DMS153 treated with DMSO at 0.1 percent for 48 hours (cell line): ENCODE measurements at regions not wholly inside any gene's neighbourhood (a gene's known extent, or its start where the extent isn't known, plus 50 kb on each side); places are given as distances from the start of the nearest gene placed in this dataset.
"Not testable (repeated sequence)": the region's sequence is repeated elsewhere in the genome, so short reads cannot be mapped to it uniquely, and the experiment has no call there.

ENCODE experiments used
- DNase-seq: peaks from one replicate; lab custom pipeline; 2025; ENCODE audit not compliant: unreplicated experiment; lab: John Stamatoyannopoulos, UW

DNA sequence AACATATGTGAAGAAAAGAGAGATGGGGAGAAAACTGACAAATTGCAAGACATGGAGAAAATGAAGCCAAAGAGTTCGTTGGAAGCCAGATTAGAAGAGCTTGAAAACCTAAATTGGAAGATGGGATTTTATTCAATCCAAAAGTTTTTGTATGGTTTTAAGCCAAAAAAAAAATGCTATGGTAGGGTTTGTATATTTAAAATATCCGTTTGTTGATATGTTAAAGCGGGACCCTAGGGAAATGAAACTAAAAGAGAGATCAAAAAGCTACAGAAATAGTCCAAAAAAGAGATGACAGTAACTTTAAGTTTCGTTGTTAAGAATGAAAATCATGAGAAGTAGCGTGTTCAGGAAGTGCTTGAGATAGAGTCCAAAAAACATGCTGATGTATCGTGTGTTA lies 617.7 kb upstream of the ADGRL2 start:
- no peak for DNase-seq

DNA sequence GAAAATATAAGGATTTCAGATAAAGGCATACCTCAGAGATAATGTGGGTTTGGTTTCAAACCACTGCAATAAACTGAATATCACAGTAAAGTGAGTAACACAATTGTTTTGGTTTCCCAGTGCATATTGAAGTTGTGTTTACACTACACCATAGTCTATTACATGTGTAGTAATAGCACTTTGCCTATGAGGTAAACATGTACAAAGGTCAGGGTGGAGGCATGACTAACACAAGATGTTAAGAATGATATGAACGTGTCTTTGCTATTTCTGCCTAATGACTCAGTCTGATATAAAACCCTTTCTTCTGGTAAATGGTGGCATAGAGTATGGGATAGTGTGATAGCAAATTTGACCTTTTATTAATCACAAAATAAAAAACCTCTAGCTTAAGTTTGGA lies 621.5 kb upstream of the ADGRL2 start:
- DNase-seq: no peak

DNA sequence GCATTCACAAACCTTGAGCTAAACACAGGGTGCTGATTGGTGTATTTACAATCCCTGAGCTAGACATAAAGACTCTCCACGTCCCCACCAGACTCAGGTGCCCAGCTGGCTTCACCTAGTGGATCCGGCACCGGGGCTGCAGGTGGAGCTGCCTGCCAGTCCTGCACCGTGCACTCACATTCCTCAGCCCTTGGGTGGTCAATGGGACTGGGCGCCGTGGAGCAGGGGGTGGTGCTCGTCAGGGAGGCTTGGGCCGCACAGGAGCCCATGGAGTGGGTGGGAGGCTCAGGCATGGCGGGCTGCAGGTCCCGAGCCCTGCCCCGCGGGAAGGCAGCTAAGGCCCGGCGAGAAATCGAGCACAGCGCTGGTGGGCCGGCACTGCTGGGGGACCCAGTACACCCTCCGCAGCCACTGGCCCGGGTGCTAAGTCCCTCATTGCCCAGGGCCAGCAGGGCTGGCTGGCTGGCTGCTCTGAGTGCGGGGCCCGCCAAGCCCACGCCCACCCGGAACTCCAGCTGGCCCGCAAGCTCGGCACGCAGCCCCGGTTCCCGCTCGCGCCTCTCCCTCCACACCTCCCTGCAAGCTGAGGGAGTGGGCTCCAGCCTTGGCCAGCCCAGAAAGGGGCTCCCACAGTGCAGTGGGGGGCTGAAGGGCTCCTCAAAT lies 622.2 kb upstream of the ADGRL2 start:
- DNase-seq: not testable (repeated sequence)

DNA sequence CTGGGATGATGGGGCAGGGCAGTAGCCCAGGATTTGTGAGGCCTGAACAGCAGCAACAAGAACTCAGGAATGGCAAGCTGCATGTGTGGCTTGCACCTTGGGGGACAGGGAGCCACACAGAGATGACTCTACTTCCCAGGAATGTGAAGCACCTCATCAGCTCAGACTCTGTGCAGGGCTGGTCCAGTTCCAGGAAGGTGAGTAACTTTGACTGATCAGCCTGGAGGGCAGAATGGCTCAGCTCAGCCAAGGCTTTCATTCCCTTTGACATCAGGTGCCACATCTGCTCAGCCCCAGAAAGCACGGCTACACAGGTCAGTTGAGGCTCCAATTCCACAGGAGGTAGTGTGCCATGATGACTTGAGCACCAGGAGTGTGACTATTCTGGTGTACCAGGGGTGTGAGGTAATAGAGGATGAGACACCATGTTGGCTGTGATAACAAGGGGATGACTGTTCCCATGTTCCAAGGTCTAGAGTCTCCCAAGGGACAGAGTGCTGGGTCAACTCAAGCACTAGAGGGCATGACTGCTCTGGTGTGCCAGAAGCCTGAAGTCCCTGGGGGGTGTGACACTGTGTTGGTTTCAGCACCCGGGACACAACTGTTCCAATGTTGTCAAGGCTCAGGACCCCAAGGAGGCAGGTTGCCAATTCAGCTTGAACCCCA lies 625.8 kb upstream of the ADGRL2 start:
- no peak for DNase-seq

DNA sequence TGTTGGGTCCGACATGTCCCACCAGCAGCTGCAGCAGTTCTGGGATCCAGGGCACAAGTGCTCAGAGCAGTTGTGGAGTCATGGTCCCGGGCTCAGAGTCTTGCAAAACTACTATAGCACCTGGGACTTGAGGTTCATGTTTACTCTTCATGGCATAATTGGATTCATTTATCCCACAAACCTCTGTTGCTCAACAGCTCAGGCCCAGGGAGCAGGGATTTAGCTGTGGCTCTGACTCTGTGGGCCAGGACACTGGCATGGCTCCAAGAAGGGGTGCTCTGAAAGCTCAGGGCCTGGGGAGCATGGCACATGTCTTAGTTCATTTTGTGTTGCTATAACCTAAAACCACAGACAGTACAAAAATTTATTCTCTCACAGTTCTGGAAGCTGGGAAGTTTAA lies 626.7 kb upstream of the ADGRL2 start:
- no peak for DNase-seq

DNA sequence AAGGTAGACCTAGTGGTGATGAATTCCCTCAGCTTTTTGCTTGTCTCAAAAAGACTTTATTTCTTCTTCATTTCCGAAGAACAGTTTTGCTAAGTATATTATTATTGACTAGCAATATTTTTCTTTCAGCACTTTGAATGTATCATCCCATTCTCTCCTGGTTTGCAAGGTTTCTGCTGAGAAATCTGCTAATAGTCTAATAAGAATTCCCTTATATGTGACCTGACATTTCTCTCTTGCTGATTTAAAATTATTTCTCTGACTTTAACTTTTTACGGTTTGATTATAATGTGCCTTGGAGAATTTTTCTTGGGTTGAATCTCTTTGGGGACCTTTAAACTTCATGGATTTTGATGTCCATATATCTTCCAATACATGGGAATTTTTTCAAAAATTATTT lies 628.3 kb upstream of the ADGRL2 start:
- DNase-seq: no peak

DNA sequence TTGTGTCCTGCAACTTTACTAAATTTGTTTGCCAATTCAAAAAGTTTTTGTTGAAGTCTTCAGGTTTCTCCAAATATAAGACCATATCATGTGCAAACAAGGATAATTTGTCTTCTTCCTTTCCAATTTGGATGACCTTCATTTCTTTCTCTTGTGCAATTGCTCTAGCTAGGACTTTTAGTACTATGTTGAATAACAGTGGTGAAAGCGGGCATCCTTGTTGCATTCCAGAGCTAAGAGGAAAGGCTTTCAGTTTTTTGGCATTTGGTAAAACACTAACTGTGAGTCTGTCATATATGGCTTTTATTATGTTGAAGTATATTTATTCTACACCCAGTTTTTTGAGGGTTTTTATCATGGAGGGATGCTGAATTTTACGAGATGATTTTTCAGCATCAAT lies 630.0 kb upstream of the ADGRL2 start:
- DNase-seq: no peak

DNA sequence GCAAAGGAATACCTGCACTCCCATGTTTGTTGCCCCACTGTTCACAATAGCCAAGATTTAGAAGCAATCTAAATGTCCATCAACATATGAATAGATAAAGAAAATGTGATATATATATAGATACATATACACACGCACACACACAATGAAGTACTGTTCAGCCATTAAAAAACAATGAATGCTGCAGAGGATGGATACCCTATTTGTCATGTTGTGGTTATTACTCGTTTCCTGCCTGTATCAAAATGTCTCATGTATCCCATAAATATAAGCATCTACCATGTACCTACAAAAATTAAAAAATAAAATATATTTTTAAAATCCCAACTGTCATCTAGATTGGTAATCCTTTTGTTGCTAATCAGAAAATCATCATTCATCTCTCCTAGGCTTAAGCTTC lies 634.8 kb upstream of the ADGRL2 start:
- no peak for DNase-seq

DNA sequence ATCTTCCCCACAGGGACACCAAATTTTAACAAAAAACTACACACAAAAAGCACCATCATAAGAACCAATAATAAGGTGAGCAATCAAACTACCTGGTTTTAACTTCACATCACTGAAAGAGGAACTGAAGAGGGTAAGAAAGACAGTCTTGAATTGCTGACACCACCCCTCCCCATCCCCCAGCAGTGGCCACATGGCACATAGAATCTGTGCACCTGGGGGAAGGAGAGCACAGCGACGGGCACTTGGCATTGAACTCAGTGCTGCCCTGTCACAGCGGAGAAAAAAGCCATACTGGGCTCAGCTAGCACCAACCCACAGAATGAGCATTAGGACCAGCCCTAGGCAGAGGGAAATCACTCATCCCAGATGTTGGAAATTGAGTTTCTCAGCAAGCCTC lies 640.0 kb upstream of the ADGRL2 start:
- no peak for DNase-seq

DNA sequence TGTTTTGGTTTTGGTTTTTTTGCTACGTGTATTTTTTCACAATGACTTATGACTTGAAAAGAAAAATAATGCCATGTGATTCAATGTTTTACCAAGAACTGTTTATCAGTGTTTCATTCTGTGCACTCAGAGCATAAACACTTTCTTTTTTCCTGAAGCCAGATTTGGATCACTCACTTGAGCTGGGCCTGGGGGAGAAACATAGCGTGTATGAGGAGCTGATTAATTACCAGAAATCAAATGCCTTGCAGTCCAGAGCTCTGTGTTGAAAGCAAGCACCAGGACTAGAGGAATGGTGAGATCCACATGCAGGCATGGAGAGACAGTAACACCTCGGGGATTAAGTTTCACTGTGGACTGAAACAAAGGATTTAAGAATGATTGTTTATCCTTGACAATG lies 642.1 kb upstream of the ADGRL2 start:
- no peak for DNase-seq

DNA sequence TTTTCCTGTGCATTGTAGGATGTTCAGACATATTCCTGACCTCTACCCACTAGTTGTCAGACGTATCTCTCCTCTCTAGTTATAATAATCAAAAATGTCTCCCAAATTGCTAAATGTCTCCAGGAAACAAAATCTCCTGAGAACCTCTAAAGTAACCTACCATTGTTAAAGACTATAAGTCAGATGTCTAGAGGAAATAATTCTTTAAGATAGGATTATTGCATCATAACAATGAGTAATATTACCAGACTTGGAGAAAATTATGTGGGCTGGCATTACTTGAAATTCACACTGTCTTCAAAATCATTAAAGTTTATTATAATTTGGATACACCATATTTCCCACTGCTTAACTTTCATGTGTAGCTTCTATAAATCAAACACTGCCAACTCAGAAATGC lies 643.0 kb upstream of the ADGRL2 start:
- DNase-seq: no peak

DNA sequence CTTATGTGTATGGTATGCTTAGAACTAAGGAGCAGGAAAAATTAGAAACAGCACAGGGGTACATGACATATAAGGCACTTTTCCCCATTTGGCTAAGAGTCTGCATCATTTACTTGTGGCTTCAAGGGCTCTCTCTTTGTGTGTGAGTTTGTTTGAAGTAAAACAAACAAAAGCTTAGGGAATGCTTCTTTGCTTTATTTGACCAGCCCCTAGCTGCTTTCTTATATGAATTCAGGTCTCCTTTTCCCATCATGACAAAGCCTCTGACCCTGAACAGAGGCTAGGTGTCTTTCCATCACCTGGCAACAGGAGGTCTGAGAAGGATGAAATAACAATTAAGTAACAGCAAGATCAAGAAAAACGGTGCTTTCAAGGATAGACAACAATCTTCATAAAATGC lies 643.8 kb upstream of the ADGRL2 start:
- no peak for DNase-seq

DNA sequence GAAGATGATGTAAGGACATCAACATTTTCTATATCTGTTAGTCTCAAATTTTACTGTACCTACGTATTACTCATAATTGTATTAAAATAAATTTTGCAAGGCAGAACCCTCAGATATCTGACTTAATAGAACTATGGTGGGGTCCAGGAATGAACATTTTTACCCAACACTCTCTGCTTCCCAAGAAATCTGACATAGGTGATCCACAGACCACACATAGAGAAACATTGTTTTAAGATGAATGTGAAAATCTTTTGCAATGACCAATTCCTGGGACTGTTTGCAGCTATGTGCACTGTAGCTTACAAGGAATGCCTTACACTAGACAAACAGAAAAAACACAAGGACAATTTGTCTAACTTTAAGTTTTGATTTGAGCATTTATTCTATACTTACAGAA lies 645.6 kb upstream of the ADGRL2 start:
- no peak for DNase-seq

DNA sequence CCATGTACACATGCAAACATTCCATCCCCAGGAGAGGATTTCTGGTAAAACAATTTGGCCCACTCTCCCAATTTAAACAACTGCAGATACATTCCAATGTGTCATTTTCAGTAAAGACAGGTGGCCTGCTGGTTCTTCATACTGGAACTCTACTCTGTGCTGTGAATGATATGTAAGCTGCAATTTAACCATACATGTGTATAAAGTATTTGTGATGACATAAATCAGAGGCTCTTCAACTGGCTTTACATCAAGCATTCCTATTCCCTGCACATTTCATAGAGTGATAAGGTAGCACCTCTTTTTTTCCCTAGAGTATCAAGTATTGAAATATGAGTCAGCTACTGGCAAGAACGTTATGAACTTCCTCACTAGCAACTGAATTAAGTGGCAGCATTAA lies 649.5 kb upstream of the ADGRL2 start:
- DNase-seq: no peak

DNA sequence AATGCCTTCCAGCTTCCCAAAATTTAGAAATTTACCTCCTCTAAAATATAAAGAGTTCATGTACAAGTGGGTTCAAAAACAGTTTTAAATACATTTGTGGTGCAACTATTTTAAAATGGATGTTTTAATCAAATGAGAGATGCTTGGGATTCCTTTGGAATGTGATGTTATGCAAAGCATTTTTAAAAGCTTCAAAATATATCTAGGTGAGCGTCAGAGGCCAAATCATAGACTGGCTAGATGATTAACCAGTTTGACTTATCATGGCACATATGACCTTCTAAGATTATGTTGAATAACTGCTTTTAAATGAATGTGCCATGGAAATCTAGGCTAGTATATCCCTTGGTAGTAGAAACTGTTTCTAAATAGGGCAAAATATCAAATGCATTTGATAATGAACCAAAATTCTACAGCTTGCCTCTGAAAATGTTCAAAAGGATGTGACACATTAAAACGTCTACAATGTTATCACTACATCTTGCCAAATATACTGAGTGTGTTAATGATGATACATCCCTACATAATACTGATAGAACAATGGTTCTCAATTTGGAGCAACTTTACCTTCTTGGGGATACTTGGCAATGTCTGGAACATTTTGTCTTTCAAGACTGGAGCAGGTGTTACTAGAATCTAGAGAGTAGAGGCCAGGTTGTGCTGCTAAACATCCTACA lies 650.9 kb upstream of the ADGRL2 start:
- no peak for DNase-seq

DNA sequence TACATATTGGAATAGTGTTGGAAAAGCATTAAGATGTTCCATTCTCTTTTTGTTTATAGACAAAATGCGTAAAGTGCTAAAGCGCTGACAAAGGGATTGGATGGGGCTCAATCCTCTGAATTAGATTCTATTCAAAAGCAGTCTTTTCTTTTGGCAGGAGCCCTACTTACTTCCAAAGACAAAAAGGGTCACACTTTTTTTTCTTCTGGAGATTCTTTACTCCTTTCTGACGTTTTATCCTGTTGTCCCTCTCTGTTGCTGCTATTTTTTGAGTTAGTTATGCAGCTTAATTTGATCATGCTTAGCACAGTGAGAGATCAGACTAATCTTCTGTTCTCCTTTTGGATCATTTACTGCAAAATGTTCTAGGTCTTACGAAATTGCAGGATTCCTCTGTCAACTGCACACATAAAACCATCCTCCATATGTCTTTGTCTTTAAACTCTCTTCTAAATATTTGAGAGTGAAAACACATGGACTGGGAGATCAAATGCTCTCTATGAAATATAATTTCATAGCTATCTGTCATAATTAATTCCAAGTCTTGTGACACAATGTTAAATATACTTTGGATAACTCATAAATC lies 656.4 kb upstream of the ADGRL2 start:
- DNase-seq: no peak

DNA sequence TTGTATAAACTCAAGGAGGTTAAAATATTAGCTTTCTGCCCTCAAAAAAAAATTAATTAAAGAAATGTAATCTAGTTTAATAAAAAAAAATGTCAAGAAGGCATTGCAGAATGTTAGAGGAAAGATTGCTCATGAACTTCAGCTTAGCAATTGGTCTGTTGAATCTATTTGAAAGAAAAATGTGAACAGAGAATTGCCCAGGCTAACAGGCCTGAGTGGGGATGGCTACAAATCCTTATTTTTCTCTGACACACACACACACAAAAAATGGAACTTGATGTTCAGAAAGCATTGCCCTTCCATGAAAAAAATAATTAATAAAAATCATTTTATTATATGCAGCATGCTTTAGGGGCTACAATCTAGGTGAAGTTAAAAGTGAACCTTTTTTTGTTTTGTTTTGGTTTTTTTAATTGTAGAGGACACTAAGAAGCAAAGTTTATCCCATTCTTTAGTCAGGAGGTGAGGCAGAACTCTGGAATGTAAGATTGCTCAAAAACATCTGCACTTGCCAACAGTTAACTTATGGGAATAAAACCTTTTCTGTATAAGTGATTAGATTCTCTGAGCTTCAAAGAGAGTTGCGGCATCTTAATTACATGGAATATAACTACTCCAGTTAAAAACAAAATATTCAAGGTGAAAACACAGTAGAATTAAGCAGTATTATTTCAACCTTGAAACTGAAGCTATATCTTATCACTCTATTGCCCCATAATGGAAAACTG lies 658.5 kb upstream of the ADGRL2 start:
- DNase-seq: no peak

DNA sequence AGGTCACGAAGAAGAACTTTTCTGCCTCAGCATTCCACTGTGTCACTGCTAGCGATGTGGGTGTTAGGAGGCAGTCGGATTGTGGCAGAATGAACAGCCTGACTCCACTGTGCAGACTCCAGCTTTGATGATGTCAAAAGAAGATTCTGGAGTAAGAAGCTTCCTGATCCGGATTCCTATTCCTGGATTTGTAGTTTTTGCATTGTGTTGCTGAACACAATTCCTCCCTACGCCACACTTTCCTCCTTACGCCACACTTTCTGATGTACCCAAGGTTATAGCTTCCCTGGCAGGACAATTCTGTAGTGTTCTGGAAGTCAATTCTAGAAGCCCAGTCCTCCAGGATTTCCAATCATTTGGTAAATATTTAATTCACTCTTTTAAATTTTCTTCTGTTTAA lies 665.2 kb upstream of the ADGRL2 start:
- no peak for DNase-seq

DNA sequence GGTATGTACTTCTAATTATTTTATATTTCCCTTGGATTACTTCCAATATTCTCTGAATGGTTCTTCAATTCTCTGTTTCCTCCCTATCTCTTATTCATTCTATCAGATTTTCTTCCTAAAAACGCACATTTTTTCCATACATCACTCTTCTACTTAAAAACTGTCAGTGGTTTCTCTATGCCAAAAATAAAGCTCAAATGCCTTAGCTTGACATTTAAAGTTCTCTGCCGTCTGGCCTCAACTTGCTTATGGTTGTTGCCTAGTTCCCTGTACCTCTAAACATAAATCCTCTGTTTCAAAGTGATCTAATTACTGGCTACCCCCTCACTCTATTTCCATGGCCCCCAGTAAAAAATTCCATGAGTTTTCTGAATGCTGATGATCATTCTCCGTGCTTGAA lies 671.0 kb upstream of the ADGRL2 start:
- DNase-seq: no peak

DNA sequence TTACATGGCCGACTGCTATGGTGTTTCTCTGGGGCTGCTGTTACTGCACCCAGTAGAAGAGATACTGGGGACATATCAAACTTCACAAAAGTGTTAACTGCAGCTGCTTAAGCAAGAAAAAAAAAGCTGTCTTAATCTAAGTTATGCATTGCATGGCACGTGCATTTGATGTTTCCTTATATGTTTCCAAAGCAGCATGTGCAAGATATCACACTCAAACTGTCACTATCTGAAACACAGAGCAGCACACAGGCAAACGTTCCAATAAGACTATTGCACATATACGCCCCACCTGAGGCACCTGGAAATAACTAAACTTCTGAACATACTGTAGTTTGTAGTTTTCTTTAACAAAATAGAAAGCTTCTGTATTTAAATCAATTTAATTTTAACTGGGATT lies 671.4 kb upstream of the ADGRL2 start:
- no peak for DNase-seq

DNA sequence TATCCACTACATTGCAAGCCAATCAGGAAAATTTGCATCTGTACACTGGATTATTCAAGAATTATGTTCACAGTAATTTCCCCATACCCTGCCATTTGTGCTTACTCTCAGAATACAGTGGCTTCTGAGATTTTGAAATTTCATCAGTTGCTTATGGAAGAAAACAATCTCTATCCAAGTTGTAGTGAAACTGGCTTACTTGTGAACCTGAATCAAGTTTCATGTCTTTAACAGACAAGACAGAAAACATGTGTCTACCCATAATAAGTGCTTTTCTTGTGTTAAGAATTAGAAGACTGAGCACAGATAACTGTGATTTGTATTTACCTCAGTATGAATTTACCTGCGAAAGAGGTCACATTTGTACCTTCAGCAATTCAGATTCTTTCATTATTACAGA lies 672.7 kb upstream of the ADGRL2 start:
- DNase-seq: no peak
